Breast epithelium (tissue), 3 donors: ENCODE measurements at regions not wholly inside any gene's neighbourhood (a gene's known extent, or its start where the extent isn't known, plus 50 kb on each side); places are given as distances from the start of the nearest gene placed in this dataset.

Source experiments
- CTCF ChIP-seq, 3 donors: fragments of 450-650 bp; IDR thresholded peaks; one replicate each; pipeline ENCODE4 v1.5.1; 2016 to 2017; ENCODE audit warnings: antibody characterized with exemption in 3 of 3, mild to moderate bottlenecking in 3 of 3, moderate library complexity in 3 of 3
- POLR2AphosphoS5 ChIP-seq, 3 donors: sonication (generic); formaldehyde crosslinking; IDR thresholded peaks; one replicate each; pipeline ENCODE4 v1.6.1; 2017; ENCODE audit warnings: antibody characterized with exemption in 3 of 3

GRCh38 chr6:139600343-139600742, 225.9 kb upstream of the CITED2 start:
- TF ChIP-seq CTCF (IDR thresholded peaks at IDR 0.05) (no peak), POLR2AphosphoS5 (IDR thresholded peaks at IDR 0.05) (no peak)
